HG02763 (cell line): ENCODE measurements at regions not wholly inside any gene's neighbourhood (a gene's known extent, or its start where the extent isn't known, plus 50 kb on each side); places are given as distances from the start of the nearest gene placed in this dataset.

Experiments
- ATAC-seq: cut with Tn5 transposase; IDR thresholded peaks from one replicate; pipeline ENCODE4 v1.9.1; 2021; ENCODE audit warnings: mild to moderate bottlenecking, moderate library complexity; ENCODE audit not compliant: unreplicated experiment

GRCh38 chr6:101286146-101286545 lies 107.4 kb upstream of the GRIK2 start:
- ATAC-seq: no peak

DNA sequence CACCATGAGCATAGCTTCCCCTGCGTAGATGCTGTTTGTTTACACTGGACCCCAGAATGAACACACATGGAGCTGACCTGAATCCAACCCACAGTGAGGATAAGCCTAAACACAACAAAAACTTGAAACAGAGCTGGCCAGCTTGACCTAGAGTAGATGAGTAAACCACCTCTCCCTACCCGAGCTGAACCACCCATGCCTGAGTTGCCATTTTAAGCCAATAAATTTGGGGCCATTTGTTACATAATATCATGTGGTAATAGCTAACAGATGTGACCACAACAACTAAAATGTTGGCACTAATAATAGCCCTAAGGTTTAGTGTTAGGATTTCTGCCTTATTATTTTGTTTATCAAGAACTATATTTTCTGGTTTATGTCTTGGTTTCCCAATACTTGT lies 103.2 kb upstream of the GRIK2 start:
- ATAC-seq: no peak

- ATAC-seq: no peak
Measured at GRCh38 chr6:101294051-101294638, 99.4 kb upstream of the GRIK2 start.

- no peak for ATAC-seq
Measured at GRCh38 chr6:101294676-101295075, 98.8 kb upstream of the GRIK2 start.

GRCh38 chr6:101296169-101296960 lies 97.1 kb upstream of the GRIK2 start:
- no peak for ATAC-seq

GRCh38 chr6:101302593-101302992 lies 90.9 kb upstream of the GRIK2 start:
- no peak for ATAC-seq

- no peak for ATAC-seq
Measured at GRCh38 chr6:101303495-101303894, 90.0 kb upstream of the GRIK2 start.

GRCh38 chr6:101312652-101313051 lies 80.9 kb upstream of the GRIK2 start:
- ATAC-seq: no peak

DNA sequence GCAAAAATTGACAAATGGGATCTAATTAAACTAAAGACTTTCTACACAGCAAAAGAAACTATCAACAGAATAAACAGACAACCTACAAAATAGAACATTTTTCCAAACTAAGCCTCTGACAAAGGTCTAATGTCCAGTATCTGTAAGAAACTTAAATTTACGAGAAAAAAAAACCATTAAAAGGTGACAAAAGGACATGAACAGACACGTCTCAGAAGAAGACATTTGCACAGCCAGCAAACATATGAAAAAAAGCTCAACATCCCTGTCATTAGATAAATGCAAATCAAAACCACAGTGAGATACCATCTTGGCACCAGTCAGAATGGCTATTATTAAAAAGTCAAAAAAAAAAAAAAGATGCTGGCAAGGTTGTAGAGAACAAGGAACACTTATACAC lies 70.6 kb upstream of the GRIK2 start:
- no peak for ATAC-seq

GRCh38 chr6:101326411-101326810 lies 67.1 kb upstream of the GRIK2 start:
- no peak for ATAC-seq

- no peak for ATAC-seq
Measured at GRCh38 chr6:101341926-101342325, 51.6 kb upstream of the GRIK2 start.
